HL-60 (cell line): ENCODE measurements at regions not wholly inside any gene's neighbourhood (a gene's known extent, or its start where the extent isn't known, plus 50 kb on each side); places are given as distances from the start of the nearest gene placed in this dataset.
"Not testable (repeated sequence)": the region's sequence is repeated elsewhere in the genome, so short reads cannot be mapped to it uniquely, and the experiment has no call there.

Experiments
- DNase-seq, 2 experiments: peaks; one replicate each; pipeline ENCODE4 v3.0.0-alpha.2; 2010 to 2020; ENCODE audit warnings: low read depth in 1 of 2, low spot score in 1 of 2
- H3K27ac ChIP-seq: fragments of 250-450 bp; sonication (Bioruptor Pico); replicated peaks from 2 replicates; pipeline ENCODE4 v1.5.1; 2020; ENCODE audit warnings: mild to moderate bottlenecking, moderate library complexity
- H3K27me3 ChIP-seq: fragments of 250-450 bp; sonication (Bioruptor Pico); 2 replicates; pipeline ENCODE4 v1.5.1; 2021; ENCODE audit warnings: mild to moderate bottlenecking, moderate library complexity; ENCODE audit not compliant: insufficient read depth, poor library complexity, severe bottlenecking
- H3K4me3 ChIP-seq: replicated peaks from 2 replicates; pipeline ENCODE4 v1.5.1; 2011; ENCODE audit warnings: mild to moderate bottlenecking, control low read depth, low read length; ENCODE audit not compliant: insufficient read depth
- CTCF ChIP-seq: IDR thresholded peaks from one replicate; pipeline ENCODE4 v1.5.1; 2011; ENCODE audit warnings: low read length, control low read depth, inconsistent platforms; ENCODE audit not compliant: insufficient read depth
- GABPA ChIP-seq: IDR thresholded peaks from 2 replicates; pipeline ENCODE4 v1.6.1; 2012; ENCODE audit warnings: low read depth
- POLR2AphosphoS5 ChIP-seq: IDR thresholded peaks from 2 replicates; pipeline ENCODE4 v1.6.1; 2012; ENCODE audit warnings: low read depth
- REST ChIP-seq: IDR thresholded peaks from 2 replicates; pipeline ENCODE4 v1.6.1; 2012; ENCODE audit warnings: low read depth; ENCODE audit not compliant: insufficient replicate concordance
- SPI1 ChIP-seq: IDR thresholded peaks from 2 replicates; pipeline ENCODE4 v1.6.1; 2012; ENCODE audit warnings: low read depth, mild to moderate bottlenecking, borderline replicate concordance

- H3K27ac ChIP-seq: no peak overlapping the region
- DNase-seq: no peak
- no peak for TF ChIP-seq CTCF
- no peak for TF ChIP-seq POLR2AphosphoS5
- no peak for TF ChIP-seq REST
- no peak for TF ChIP-seq SPI1
- TF ChIP-seq GABPA: no peak
- no peak overlapping the region for H3K4me3 ChIP-seq
- no peaks in the 10 kb centered on the region for H3K27me3 ChIP-seq
These were observed 99.3 kb downstream of the CDC14C start for GRCh38 chr7:49023345-49024328.

GRCh38 chr7:49030221-49030620, 105.9 kb downstream of the CDC14C start:
- H3K27ac ChIP-seq: no peak overlapping the region
- TF ChIP-seq SPI1 (no peak), CTCF (no peak), REST (no peak), POLR2AphosphoS5 (no peak), GABPA (no peak)
- no peak for DNase-seq
- no peak overlapping the region for H3K4me3 ChIP-seq
- no peaks in the 10 kb centered on the region for H3K27me3 ChIP-seq

- not testable (repeated sequence) for H3K27me3 ChIP-seq, DNase-seq, H3K27ac ChIP-seq, H3K4me3 ChIP-seq
These were observed 108.8 kb downstream of the CDC14C start for GRCh38 chr7:49033140-49033539.

- no peaks in the 10 kb centered on the region for H3K27me3 ChIP-seq
- no peak for TF ChIP-seq CTCF
- no peak for TF ChIP-seq SPI1
- no peak for TF ChIP-seq REST
- TF ChIP-seq GABPA: no peak
- no peak for TF ChIP-seq POLR2AphosphoS5
- no peak overlapping the region for H3K27ac ChIP-seq
- H3K4me3 ChIP-seq: no peak overlapping the region
- no peak for DNase-seq
These were observed 113.2 kb downstream of the CDC14C start for GRCh38 chr7:49037346-49038210.
